HG02870 (cell line): ENCODE measurements at regions not wholly inside any gene's neighbourhood (a gene's known extent, or its start where the extent isn't known, plus 50 kb on each side); places are given as distances from the start of the nearest gene placed in this dataset.
"Not testable (repeated sequence)": the region's sequence is repeated elsewhere in the genome, so short reads cannot be mapped to it uniquely, and the experiment has no call there.

Source experiments
- ATAC-seq: cut with Tn5 transposase; IDR thresholded peaks from one replicate; pipeline ENCODE4 v1.9.1; 2021; ENCODE audit warnings: mild to moderate bottlenecking, moderate library complexity; ENCODE audit not compliant: unreplicated experiment

DNA sequence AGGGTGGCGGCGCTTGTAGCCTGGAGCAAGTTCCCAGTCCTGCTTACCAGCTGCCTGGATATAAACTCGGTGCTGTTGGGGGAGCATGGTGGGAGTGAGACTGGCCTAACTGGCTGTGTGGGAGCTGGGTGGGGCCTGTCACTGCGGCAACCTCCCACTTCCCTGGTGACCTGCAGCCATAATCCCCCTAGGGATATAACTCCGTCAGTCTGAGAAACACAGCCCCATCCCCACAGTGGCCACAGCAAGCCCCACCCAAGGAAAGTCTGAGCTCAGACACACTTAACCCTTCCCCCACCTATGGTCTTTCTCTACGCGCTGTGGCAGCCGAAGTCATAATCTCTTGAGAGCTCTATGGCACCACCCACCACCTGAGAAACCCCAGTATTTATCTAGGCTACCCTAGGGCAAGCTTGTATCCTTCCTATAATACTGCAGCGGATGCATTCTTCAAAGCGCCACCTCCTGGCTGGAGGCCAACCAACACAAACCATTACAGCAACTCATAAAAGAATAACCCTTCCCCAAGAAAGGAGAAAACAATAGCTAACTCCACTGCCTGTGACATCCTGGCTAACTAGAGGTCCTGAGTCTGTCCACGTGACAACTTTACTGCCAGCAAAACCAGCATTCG lies 57.4 kb downstream of the ZNF648 start:
- ATAC-seq, result no peak

DNA sequence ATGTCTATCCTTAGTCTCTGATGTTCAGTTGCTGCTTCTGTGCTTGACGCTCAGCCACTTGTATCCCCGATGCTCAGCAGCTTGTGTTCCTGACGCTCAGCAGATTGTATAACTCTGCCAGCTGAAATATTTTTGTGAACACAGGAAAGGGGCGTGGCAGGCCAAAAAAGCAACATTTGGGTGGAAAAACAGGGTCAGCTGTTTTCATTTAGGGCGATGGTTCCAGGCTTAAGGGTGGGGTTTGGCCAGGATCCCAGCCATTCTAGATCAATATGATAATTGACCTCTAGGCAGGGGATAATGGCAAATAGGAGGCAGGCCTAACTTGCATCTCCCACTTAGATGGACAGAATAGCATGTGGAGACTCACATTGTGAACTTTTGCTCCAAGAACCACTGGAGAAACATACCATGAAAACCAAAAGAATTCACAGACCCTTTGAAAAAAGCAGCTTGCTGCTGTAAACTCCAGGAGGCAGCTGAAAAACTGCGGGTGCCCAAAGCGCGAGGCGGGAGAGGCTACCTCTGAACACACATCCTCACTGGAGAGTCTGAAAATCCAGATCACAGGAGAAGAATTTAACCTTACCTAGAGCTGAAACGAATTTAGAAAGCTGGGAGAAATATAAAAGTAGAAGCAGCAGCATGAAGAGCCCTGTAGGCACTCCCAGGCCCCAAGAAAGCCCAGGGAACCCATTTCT lies 58.3 kb downstream of the ZNF648 start:
- no peak for ATAC-seq

- ATAC-seq, result no peak
Observed at GRCh38 chr1:182002570-182002969, 58.9 kb downstream of the ZNF648 start.

GRCh38 chr1:181998858-181999257 lies 62.7 kb downstream of the ZNF648 start:
- no peak for ATAC-seq

DNA sequence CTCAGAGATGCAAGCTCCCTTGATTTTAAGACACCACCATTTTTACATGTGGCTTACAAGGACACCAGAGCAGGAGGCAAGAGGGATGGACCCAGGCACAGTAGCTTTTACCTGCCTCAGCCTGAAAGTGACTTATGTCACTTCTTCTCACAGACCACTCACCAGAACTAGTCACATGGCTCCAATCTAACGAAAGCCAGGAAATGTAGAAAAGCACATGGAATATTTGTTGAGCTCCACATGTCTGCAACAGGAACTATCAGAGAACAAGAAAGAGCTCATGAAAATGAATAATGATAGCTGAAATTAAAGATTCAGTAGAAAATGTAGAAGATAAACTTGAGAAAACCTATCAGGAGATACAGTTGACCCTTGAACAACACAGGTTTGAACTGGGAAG lies 69.4 kb downstream of the ZNF648 start:
- no peak for ATAC-seq

DNA sequence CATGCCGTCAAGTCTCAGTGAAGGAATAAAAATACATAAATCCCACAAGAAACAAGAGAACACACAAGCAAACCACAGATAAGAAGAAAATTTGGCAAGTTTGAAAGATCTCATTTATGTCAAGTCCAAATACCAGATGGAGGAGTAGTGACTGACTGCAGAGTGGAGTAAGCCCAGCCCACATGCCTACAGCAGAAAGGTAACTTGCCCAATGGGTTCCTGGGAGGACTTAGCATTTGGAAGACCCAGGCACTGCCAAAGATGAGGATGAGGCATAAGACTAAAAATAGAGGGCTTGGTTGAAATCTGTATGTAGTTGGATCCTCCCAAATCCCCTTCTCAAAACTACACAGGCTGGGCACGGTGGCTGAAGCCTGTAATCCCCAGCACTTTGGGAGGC lies 70.8 kb downstream of the ZNF648 start:
- no peak for ATAC-seq

DNA sequence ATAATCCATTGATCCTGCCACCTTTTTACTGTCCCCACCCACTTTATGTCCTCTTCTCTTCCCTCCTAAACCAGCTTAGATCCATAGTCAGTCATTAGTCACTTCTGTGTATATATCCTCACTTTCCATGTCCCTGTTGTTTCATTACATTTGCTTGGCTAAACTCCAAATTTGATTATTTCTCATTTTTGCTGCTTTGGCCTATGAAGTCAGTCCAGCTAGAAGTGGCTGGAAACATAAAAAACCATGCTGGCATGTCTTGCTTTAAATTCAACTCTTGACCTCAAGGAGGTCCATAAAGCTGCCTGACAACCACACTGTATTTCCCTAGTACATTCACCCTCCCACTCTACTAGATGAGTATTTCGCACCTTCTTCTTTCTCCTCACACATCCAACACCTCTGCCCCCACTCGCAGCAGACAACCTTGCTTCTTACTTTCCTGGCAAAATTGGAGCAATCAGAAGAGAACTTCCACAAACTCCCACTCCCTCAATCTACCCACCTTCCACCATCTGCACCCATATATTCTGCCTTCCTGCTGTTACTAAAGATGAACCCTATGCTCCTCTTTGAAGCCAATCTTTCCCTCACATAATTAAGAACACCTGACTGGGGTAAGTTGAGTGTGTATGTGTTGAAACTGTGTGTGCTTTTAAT lies 72.1 kb downstream of the ZNF648 start:
- ATAC-seq, result no peak

GRCh38 chr1:181987996-181988395 lies 73.5 kb downstream of the ZNF648 start:
- no peak for ATAC-seq

DNA sequence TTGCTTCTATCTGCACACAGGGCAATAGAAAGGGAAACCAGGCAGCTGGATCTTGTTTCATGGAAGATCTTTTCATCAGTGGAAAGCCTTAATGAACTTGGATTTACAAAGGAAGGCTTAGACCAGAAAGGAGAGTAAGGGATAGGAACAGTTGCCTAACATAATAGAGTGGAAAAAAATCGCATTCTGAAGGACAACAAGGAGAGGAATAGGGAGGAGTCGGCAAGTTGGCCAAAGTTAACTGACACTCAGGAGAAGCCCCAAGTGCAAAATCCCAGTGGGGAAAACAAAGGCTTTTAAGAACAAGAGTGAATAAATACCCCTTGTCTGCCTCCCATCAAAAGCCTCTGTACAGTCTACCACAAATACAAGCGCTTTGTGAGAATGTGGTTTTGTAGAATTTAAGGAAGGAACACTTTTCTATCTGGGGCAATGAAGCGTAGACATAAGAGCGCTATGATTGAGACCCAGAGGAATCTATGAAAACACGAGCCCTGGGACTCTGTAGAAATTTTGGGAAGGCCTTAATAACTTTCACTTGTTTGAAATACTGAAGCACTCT lies 74.1 kb downstream of the ZNF648 start:
- no peak for ATAC-seq

- no peak for ATAC-seq
Observed at GRCh38 chr1:181986907-181987305, 74.6 kb downstream of the ZNF648 start.

DNA sequence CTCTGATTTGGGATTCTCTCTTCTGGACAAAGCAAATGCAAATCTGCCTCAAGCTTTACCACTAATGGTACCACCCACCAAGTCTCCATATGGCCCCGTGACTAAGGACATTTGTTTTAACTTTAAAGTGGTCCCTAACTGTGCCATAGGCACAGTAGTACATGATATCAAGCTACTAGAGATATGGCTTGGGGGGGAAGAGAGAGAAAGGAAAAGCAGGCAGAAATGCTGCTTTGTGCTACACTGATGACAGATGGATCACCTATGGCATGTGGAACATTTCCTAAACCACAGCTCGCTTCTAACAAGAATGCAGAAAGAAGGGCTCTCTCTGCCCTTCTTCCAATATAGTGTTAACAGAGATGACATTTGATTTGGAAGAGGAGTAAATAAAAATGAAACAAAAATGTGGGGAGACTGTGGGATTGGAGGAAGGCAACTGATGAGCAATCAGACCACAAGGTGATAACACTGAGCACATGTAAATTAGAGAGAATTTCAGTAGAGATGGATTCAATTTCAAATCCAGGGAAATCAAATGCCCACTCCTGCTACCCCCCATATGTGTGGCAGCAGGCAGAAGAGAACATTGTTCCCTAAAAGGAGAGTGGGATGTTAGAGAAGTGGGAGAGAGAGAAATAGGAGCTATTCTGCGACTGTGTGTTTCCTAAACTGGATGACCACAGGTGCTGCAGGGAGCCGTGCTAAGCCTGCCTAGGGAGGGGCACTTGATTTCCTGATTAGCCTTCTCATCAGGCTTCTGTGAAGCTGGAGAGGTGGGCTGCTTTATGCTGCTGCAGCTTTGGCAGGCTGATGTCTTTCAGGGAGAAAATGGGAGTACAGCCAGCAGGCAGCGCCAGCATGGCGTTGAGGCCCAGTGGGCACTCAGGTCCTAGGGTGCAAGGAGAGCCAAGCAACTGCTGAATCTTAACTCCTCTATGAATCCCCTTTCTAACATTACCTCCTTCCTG lies 75.3 kb downstream of the ZNF648 start:
- no peak for ATAC-seq

GRCh38 chr1:181985281-181985680 lies 76.2 kb downstream of the ZNF648 start:
- no peak for ATAC-seq

DNA sequence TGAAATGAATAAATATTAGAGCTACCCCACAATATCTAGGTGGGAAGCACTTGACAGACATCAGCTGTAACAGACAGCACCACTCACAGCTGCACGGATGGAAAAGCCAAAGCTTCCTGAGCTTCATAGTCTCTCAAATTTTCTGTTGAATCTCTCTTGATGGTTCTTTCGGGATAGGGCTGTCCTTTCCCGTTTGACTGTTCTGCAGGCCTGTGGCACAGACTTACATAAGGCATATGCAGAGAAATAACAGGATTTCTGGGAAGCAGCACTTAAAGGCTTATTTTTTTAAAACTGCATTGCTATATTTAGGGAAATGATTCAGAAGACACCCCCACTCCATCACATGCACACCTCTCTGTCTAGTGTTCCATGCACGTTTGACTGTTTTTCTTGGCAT lies 77.5 kb downstream of the ZNF648 start:
- no peak for ATAC-seq

DNA sequence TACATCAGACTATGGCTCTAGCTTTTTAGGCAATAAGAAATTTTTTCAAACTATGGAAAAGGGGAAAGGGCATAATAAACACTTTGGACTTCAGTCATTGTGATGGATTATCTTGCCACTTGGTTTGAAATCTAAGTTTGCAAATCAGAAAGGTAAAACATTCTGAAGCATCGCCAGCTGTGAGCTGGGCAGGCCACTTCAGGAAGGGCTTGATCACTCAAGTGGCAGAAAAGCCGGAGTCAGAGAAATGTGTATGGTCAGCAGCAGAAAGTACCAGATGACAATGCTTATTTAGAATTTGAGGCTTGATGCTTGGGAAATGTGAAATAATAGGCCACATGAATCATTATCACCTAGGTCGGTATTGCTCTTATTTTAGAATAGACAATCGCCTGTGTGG lies 79.7 kb downstream of the ZNF648 start:
- ATAC-seq, result no peak

GRCh38 chr1:181972256-181972655 lies 89.3 kb downstream of the ZNF648 start:
- ATAC-seq, result no peak

GRCh38 chr1:181971424-181971823 lies 90.1 kb downstream of the ZNF648 start:
- ATAC-seq, result no peak

DNA sequence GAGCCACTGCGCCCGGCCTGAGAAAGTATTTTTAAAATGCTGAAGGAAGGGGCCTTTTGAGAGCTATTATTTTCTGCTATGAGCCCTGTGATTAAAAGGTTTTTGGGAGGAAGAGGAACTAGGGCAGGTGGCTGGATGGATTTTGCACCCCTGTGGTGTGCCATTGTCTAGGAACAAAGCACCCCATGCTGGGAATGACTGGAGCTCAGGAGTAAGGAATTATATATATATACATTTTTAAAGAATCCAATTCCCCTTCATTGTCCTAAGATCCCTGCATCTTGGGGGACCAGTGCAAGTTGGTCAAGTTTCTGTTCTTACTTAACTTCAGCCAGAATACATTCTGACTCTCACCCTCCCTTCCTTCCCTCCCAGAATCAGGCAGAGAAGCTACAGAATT lies 91.6 kb downstream of the ZNF648 start:
- ATAC-seq, result no peak

DNA sequence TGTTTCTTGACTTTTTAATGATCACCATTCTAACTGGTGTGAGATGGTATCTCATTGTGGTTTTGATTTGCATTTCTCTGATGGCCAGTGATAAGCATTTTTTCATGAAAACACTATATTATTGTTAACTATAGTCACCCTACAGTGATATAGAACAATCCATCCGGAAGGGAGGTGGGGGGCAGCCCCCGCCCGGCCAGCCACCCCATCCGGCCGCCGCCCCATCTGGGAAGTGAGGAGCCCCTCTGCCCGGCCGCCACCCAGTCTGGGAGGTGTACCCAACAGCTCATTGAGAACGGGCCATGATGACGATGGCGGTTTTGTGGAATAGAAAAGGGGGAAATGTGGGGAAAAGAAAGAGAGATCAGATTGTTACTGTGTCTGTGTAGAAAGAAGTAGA lies 106.8 kb downstream of the ZNF648 start:
- not testable (repeated sequence) for ATAC-seq

DNA sequence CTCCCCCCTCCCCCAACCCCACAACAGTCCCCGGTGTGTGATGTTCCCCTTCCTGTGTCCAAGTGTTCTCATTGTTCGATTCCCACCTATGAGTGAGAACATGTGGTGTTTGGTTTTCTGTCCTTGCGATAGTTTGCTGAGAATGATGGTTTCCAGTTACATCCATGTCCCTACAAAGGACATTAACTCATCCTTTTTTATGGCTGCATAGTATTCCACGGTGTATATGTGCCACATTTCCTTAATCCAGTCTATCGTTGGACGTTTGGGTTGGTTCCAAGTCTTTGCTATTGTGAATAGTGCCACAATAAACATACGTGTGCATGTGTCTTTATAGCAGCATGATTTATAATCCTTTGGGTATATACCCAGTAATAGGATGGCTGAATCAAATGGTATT lies 107.3 kb downstream of the ZNF648 start:
- not testable (repeated sequence) for ATAC-seq

DNA sequence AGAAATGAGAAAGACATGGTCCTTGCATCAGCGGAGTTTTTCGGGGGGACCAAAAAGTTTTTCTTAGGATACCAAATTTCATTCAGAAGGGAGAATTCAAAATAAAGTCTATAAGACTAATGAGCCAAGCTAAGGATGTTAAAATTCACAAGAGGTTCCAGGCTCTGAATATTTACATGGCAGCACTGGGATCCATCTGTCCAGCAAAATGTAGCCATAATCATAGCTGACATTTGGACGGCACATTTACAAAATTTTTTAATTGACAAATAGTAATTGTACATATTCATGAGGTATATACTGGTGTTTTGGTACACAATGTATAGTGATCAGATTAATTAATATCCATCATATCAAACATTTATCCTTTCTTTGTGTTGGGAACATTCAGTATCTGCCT lies 107.9 kb downstream of the ZNF648 start:
- ATAC-seq, result no peak

GRCh38 chr1:181951213-181951612 lies 110.3 kb downstream of the ZNF648 start:
- ATAC-seq, result no peak
